OCI-LY1 (cell line): ENCODE measurements at regions not wholly inside any gene's neighbourhood (a gene's known extent, or its start where the extent isn't known, plus 50 kb on each side); places are given as distances from the start of the nearest gene placed in this dataset.

Experiments
- H2AFZ ChIP-seq: fragments of 200-600 bp; sonication (generic), shearing (Covaris generic); 2 replicates; pipeline ENCODE4 v1.6.0; 2014; ENCODE audit warnings: antibody characterized with exemption, mild to moderate bottlenecking, low read length
- H3F3A ChIP-seq: fragments of 200-600 bp; sonication (generic), shearing (Covaris generic); 2 replicates; pipeline ENCODE4 v1.6.0; 2014; ENCODE audit warnings: mild to moderate bottlenecking, antibody characterized with exemption, low read length, moderate library complexity; ENCODE audit not compliant: insufficient read depth
- H3K27ac ChIP-seq: fragments of 200-600 bp; sonication (generic); 2 replicates; pipeline ENCODE4 v1.5.1; 2014; ENCODE audit warnings: low read length, mixed run types, mild to moderate bottlenecking, low read depth; ENCODE audit not compliant: poor library complexity, severe bottlenecking
- H3K27me3 ChIP-seq: fragments of 200-600 bp; sonication (generic); 2 replicates; pipeline ENCODE4 v1.6.0; 2014; ENCODE audit warnings: antibody characterized with exemption, mild to moderate bottlenecking, low read length, moderate library complexity; ENCODE audit not compliant: insufficient read depth
- H3K36me3 ChIP-seq: fragments of 200-600 bp; sonication (generic); 2 replicates; pipeline ENCODE4 v1.6.1; 2014; ENCODE audit warnings: mild to moderate bottlenecking, antibody characterized with exemption, low read length, moderate library complexity, mixed read lengths; ENCODE audit not compliant: insufficient read depth
- H3K4me1 ChIP-seq: fragments of 200-600 bp; sonication (generic); 2 replicates; pipeline ENCODE4 v1.5.1; 2014; ENCODE audit warnings: mild to moderate bottlenecking, low read length, moderate library complexity; ENCODE audit not compliant: insufficient read depth, severe bottlenecking
- H3K4me2 ChIP-seq: fragments of 200-600 bp; sonication (generic), shearing (Covaris generic); 2 replicates; pipeline ENCODE4 v1.6.1; 2014; ENCODE audit warnings: low read length
- H3K4me3 ChIP-seq: fragments of 200-600 bp; sonication (generic); 2 replicates; pipeline ENCODE4 v1.5.1; 2014; ENCODE audit warnings: low read length, low read depth, mild to moderate bottlenecking, mixed read lengths; ENCODE audit not compliant: poor library complexity, severe bottlenecking
- H3K79me2 ChIP-seq: fragments of 200-600 bp; shearing (Covaris generic); 2 replicates; pipeline ENCODE4 v1.6.1; 2016; ENCODE audit warnings: mixed run types, low read length, mixed read lengths; ENCODE audit not compliant: insufficient read depth
- H3K9ac ChIP-seq: fragments of 200-600 bp; sonication (generic), shearing (Covaris generic); 2 replicates; pipeline ENCODE4 v1.6.1; 2014; ENCODE audit warnings: mild to moderate bottlenecking, low read length, mixed read lengths
- H3K9me2 ChIP-seq: fragments of 200-600 bp; sonication (generic), shearing (Covaris generic); 2 replicates; pipeline ENCODE4 v1.6.1; 2014; ENCODE audit warnings: low read depth, mild to moderate bottlenecking, low read length, mixed read lengths
- H3K9me3 ChIP-seq: fragments of 200-600 bp; shearing (Covaris generic); 2 replicates; pipeline ENCODE4 v1.6.1; 2014; ENCODE audit warnings: low read length, mixed read lengths
- H4K20me1 ChIP-seq: fragments of 200-600 bp; sonication (generic), shearing (Covaris generic); 2 replicates; pipeline ENCODE4 v1.6.0; 2016; ENCODE audit warnings: mild to moderate bottlenecking, low read length; ENCODE audit not compliant: insufficient read depth
- EZH2 ChIP-seq: fragments of 200-600 bp; sonication (generic), shearing (Covaris generic); IDR thresholded peaks from 2 replicates; pipeline ENCODE4 v1.8.0; 2017; ENCODE audit warnings: borderline replicate concordance, mixed run types, mild to moderate bottlenecking, antibody characterized with exemption, low read length, moderate library complexity, mixed read lengths
- TF ChIP-seq, protein P1 (sequence below): fragments of 200-600 bp; sonication (generic), shearing (Covaris generic); IDR thresholded peaks from 2 replicates; pipeline ENCODE4 v1.5.1; 2017; ENCODE audit warnings: mild to moderate bottlenecking, antibody characterized with exemption, low read length, moderate library complexity, mixed read lengths

DNA sequence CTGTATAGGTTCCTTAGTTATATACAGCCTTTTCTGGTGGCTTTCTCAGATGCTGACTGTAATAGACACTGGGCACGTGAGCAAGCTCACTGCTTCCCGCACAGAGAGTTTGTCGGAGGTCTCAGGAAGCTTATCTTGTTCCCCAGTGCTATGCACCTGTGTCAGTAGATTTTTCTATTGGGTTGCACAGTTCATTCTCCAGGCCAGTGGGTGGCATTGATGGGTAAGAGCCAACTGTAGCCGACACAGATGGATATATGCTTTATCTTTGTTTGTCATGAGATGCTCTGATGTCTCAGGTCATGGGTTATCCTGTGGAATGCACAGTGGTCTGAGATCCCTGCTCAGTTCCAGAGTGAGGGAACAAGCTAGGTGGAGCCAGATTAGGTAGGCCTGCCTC lies 293.0 kb downstream of the GRB14 start:
- no peak overlapping the region for H2AFZ ChIP-seq
- no peak overlapping the region for H3K4me2 ChIP-seq

DNA sequence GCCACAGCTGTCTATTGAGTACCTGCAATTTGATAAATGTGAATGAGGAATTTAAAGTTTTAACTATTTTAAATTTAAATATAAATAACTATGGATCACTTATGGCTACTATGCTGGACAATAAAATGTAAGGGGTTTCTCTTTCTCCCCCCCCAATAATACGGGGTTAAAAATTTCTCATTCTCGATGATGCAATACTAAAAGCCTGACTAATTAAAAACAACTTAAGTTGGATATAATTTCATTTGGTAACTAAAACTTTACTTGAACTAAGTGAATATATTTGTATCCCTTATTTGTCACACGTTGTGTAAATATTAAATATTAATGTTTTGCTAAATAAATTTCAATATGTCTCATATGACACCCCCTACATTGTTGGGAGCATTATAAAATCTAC lies 297.3 kb downstream of the GRB14 start:
- Histone ChIP-seq H2AFZ (no peak overlapping the region), H3K9me2 (no peaks in the 10 kb centered on the region), H3F3A (no peaks in the 10 kb centered on the region), H3K4me3 (no peak overlapping the region), H3K36me3 (no peaks in the 10 kb centered on the region), H3K27me3 (no peaks in the 10 kb centered on the region), H3K4me1 (no peaks in the 10 kb centered on the region), H4K20me1 (no peaks in the 10 kb centered on the region), H3K4me2 (no peak overlapping the region), H3K79me2 (no peaks in the 10 kb centered on the region), H3K9me3 (no peaks in the 10 kb centered on the region), H3K27ac (no peak overlapping the region), H3K9ac (no peak overlapping the region)
- TF ChIP-seq, protein P1, sequence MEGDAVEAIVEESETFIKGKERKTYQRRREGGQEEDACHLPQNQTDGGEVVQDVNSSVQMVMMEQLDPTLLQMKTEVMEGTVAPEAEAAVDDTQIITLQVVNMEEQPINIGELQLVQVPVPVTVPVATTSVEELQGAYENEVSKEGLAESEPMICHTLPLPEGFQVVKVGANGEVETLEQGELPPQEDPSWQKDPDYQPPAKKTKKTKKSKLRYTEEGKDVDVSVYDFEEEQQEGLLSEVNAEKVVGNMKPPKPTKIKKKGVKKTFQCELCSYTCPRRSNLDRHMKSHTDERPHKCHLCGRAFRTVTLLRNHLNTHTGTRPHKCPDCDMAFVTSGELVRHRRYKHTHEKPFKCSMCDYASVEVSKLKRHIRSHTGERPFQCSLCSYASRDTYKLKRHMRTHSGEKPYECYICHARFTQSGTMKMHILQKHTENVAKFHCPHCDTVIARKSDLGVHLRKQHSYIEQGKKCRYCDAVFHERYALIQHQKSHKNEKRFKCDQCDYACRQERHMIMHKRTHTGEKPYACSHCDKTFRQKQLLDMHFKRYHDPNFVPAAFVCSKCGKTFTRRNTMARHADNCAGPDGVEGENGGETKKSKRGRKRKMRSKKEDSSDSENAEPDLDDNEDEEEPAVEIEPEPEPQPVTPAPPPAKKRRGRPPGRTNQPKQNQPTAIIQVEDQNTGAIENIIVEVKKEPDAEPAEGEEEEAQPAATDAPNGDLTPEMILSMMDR = no peak
- TF ChIP-seq EZH2 = no peak

More for the DNA sequence above, 293.0 kb downstream of the GRB14 start:
- Histone ChIP-seq H3F3A (no peaks in the 10 kb centered on the region), H3K4me1 (no peaks in the 10 kb centered on the region), H3K36me3 (no peaks in the 10 kb centered on the region), H3K27me3 (no peaks in the 10 kb centered on the region), H3K9ac (no peak overlapping the region), H3K4me3 (no peak overlapping the region), H3K9me2 (no peaks in the 10 kb centered on the region), H3K9me3 (no peaks in the 10 kb centered on the region), H3K79me2 (no peaks in the 10 kb centered on the region), H4K20me1 (no peaks in the 10 kb centered on the region), H3K27ac (no peak overlapping the region)
- TF ChIP-seq, protein P1 = no peak
- TF ChIP-seq EZH2 = no peak

DNA sequence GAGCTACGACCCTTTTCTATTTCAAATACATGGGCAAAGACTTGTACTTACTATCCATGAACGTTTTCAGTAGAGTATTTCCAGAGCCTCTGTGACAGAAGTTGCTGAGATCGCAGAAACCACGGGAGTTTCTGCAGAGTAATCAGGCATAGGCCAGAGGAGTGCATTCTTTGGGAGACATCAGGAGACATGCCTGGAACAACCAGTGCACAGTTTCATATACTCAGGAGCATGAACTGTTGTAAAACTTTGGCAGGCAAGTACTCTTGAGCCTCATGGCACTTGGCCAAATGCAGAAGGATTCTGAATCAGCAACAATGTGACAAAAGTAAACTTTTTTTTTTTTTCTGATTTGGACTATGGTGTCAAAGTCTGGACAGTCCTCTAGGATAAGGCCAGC lies 307.1 kb downstream of the GRB14 start:
- no peaks in the 10 kb centered on the region for H3K27me3 ChIP-seq
- TF ChIP-seq EZH2 = no peak
- TF ChIP-seq, protein P1 = no peak

More for the DNA sequence above, 307.1 kb downstream of the GRB14 start:
- Histone ChIP-seq H3K36me3 (no peaks in the 10 kb centered on the region), H4K20me1 (no peaks in the 10 kb centered on the region), H3K27ac (no peak overlapping the region), H3K9me2 (no peaks in the 10 kb centered on the region), H3K4me3 (no peak overlapping the region), H3K79me2 (no peaks in the 10 kb centered on the region), H3K4me2 (no peak overlapping the region), H3K4me1 (no peaks in the 10 kb centered on the region), H3F3A (no peaks in the 10 kb centered on the region), H2AFZ (no peak overlapping the region), H3K9ac (no peak overlapping the region), H3K9me3 (no peaks in the 10 kb centered on the region)
